GM18861 (cell line): ENCODE measurements at regions not wholly inside any gene's neighbourhood (a gene's known extent, or its start where the extent isn't known, plus 50 kb on each side); places are given as distances from the start of the nearest gene placed in this dataset.
"Not testable (repeated sequence)": the region's sequence is repeated elsewhere in the genome, so short reads cannot be mapped to it uniquely, and the experiment has no call there.

Experiments
- ATAC-seq: cut with Tn5 transposase; IDR thresholded peaks from one replicate; pipeline ENCODE4 v1.9.1; 2021; ENCODE audit not compliant: unreplicated experiment

DNA sequence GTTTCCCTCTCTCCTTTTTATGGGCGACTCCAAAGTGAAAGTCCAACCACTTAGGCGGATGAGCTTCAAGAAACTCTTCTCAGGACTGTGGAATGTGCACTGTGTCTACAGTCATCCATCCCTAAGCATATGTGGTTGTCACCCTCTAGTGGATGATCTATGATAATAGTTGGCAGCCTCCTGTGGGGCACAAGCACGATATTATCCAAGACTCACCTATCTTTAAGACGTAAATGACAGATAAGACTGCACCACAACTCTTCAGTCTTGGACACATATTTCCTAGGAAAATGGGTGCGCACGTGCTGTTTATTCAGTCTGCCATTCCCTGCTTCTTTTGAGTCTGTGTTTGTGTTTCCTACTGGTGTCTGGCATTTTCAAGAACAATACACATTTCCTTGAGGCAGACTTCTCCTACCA lies 145.5 kb upstream of the CTAGE1 start:
- ATAC-seq: peak; percentile 86

DNA sequence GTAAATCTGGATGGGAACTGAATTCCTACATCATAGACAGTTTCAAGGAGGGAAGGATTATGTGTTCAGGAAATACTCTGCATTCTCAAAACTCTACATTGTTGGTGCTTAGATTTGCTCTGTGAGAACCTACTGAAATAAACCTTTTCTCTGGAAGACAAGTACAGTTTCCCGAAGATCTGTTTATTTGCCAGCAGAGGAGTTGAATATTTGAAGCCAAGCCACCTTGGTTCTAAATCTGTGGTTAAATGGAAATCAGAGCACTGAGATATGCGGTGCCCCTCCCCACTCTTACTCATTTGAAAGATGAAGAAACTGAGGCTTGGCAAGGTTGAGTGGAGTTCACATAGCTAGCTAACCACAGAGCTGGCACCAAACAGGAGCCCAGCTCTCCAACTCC lies 146.3 kb upstream of the CTAGE1 start:
- no peak for ATAC-seq

GRCh38 chr18:22566703-22567420 lies 149.1 kb upstream of the CTAGE1 start:
- no peak for ATAC-seq

DNA sequence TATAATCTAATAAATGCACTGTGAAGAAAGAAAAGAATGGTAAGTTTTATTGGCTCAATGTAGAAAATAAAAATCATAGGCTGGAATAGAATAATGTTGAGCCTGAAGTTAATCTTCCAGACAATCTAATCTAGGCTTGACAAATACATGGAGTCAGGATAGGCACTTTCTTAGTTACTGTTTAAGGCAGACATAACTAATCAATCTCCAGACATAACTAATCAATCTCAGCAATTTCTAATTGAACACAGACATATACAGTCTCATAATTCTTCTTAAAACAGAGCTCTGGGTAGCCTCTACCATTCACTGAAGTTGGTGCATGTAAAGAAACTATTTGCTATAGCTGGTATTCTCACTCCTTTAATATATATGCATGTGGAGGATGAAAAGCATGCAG lies 150.1 kb upstream of the CTAGE1 start:
- ATAC-seq: no peak

- no peak for ATAC-seq
Measured at GRCh38 chr18:22570492-22570891, 152.8 kb upstream of the CTAGE1 start.

DNA sequence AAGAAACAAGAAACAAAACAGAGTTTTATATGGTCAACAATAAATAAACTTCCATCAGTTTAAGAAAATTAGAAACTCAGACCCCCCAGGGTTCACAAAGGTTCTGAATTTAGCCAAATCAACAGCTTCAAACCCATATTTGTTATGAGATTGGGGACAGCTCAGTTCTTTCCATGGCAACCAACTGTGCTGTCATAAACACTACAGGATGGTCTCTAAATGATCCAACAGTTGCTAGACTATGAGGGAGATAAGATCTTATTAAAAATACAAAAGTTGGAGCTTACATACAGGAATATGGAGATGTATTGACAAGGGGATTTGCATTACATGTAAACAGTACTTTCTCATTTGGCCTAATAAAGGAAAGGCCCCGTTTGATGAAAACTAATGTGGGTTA lies 154.6 kb upstream of the CTAGE1 start:
- no peak for ATAC-seq

DNA sequence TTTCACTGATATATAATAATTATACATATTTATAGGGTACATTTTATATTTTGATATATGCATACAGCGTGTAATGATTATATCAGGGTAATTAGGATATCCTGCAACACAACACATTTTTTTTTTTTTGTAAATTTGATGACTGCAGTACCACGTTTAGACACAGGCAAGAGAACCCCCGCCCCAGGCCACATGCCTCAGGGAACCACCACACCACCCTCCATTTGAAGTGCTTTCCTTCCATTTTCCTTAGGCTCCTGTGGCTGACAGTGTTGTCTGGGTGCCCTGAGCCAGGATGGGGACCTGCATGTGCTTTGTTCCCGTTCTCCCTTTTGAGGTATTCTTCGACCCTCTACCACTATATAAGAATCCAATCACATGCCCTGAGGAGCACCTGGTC lies 161.6 kb upstream of the CTAGE1 start:
- ATAC-seq: no peak

- ATAC-seq: no peak
Measured at GRCh38 chr18:22585333-22585732, 167.6 kb upstream of the CTAGE1 start.

GRCh38 chr18:22585821-22586220 lies 168.1 kb upstream of the CTAGE1 start:
- ATAC-seq: no peak

DNA sequence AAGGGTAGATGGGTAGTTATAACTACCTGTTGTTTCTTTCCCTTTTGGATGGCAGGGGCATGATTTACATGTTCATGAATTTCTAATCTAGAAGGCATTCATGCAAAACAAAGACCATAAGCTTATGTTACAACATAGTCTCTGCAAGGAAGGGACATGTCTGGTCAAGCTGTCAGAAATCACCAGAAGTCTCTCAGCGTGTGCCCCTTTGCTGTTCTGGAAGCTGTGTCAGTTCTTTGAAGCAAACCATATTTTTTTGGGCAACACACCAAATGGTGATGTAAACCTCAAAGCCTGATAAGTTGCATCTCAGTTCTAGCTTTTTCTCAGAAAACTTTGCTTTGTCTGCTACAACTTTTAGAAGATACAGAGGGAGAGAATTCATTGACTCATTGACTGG lies 173.5 kb upstream of the CTAGE1 start:
- ATAC-seq: no peak

DNA sequence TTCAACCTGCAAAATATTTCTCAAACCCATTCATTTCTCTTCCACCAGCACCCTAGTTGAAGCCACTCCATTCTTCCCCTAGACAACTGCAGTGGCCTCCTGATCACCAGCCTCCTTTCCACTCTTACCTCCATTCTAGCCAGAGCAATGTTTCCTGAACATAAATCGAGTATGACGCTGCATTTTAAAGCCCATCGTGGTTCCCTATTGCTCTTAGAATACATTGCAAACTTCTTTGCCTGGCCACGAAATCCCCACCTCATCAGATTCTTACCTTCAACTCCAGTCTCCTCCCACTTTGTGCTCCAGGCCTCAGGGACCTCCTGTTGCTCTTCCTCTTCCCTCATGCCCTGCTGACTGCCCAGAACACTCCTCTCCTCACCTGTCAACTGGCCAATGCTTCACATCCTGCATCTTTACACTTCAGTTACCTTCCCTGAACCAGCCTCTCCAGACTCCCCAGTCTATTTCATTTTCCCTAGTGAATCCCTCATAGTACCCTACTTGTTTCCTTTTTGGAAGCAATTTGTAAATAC lies 176.5 kb upstream of the CTAGE1 start:
- ATAC-seq: no peak

- no peak for ATAC-seq
Measured at GRCh38 chr18:22601481-22601880, 183.8 kb upstream of the CTAGE1 start.

- not testable (repeated sequence) for ATAC-seq
Measured at GRCh38 chr18:22602456-22602855, 184.7 kb upstream of the CTAGE1 start.

GRCh38 chr18:22603902-22604301 lies 186.2 kb upstream of the CTAGE1 start:
- no peak for ATAC-seq

DNA sequence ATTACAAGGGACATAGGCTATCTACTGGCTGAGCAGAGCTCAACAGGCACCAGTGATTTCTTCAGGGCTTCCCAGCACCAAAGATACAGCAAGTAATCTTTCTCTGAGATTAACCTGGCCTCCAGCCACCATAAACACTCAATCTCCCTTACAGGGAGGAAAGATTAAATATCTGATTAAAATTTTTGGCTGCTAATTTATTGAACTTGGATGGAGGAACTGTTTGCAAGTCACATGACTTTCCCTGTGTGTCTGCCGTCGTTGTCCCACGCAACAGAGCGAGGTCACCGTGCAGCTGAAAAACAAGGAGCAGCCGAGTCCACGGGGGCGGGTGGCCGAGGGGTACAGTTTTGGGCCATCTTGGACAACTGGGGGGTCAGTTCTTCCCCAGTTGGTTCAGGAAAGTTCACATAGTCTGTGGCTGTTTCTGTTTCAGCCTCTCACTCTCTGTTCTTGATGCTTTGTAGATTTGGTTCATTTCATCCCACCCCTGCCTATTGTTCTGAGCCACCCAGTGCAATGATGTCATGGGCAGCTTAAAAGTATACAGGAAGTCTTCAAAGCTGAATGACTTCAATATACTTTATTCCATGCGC lies 186.8 kb upstream of the CTAGE1 start:
- ATAC-seq: no peak

- no peak for ATAC-seq
Measured at GRCh38 chr18:22604986-22605421, 187.3 kb upstream of the CTAGE1 start.

GRCh38 chr18:22605736-22606135 lies 188.0 kb upstream of the CTAGE1 start:
- no peak for ATAC-seq

GRCh38 chr18:22606563-22607283 lies 189.0 kb upstream of the CTAGE1 start:
- ATAC-seq: no peak

DNA sequence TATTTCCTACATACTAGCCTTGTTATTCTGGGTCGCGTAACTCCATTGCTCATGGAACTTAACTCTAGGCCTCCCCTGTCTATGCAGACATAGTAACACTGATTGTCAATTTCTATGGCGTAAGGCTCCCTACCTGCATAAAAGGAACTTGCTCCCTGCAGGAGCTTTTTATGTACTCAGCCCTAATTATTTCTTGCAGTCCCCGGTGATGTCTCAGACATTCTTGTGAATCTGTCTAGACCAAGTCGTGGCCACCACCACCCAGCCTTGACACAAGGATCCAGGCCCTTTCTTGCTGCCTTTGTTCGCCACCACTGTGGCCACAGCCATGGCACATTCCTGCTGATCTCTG lies 189.5 kb upstream of the CTAGE1 start:
- ATAC-seq: no peak

DNA sequence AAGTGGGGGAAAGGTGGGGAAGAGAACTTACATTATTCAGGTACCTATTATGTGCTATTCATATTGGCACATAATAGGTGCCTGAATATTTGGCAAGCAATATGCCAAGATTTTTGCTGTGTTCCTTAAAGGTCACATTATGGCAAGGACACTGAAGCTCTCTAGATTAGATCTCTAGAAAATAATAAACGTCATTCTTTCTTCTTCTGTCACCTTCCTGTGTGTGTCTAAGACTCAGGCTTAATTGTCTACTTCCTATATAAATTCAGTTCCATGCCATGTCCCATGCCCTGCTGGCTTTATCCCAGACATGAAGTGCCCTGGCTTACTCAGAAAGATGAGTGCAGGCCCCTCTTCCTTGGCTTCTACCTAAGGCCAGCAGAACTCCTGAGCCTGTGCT lies 191.1 kb upstream of the CTAGE1 start:
- no peak for ATAC-seq

DNA sequence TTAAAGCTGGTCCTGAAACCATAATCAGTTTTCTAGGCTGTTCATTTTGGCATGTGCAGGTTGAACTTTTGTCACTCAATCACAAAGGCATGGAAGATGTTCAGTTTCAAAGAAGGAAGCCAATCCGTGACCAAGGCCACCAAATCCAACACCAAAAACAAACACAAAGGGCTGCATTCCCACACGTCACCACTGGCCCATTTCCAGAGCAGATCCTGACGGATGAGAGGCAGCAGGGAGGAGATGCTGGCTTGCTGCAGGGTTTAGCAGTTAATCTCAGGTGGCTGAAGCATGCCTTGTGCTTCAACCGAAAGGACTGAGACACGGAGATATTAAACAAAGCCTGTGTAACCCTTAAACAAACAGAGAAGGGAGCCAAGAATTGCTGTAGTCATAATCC lies 191.9 kb upstream of the CTAGE1 start:
- no peak for ATAC-seq

GRCh38 chr18:22613058-22613690 lies 195.5 kb upstream of the CTAGE1 start:
- ATAC-seq: no peak
